SK-N-SH (cell line): ENCODE measurements at regions not wholly inside any gene's neighbourhood (a gene's known extent, or its start where the extent isn't known, plus 50 kb on each side); places are given as distances from the start of the nearest gene placed in this dataset.

Source experiments
- JUND ChIP-seq: IDR thresholded peaks from 2 replicates; pipeline ENCODE4 v1.4.0; 2012
- SIN3A ChIP-seq: IDR thresholded peaks from 2 replicates; pipeline ENCODE4 v1.6.1; 2012; ENCODE audit warnings: low read depth, mild to moderate bottlenecking, low read length, moderate library complexity, borderline replicate concordance
- TF ChIP-seq, protein P1 (sequence below): fragments of 200-600 bp; sonication (generic); IDR thresholded peaks from 2 replicates; pipeline ENCODE4 v1.6.1; 2017; ENCODE audit warnings: antibody characterized with exemption, mild to moderate bottlenecking, moderate library complexity

DNA sequence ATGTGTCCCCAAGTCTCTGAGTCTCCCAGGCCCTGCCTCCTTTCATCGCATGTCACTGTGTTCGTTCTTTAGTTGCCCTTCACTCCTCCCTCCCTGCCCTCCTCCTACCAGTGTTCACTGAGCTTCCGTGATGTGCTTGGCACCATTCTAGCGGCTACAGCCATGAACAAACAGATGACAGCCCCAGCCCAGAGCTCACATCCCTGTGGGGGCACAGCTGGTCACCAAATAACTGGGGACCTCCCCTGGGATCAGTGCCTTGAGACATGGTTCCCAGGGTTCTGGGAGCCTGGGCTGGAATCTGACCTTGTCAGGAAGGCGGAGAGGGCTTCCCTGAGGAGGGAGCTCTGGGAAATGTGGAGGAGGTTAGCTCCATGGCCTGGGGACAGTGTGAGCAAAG is 320.7 kb downstream of the PTPRU start:
- TF ChIP-seq JUND (no peak), SIN3A (no peak)
- TF ChIP-seq, protein P1, sequence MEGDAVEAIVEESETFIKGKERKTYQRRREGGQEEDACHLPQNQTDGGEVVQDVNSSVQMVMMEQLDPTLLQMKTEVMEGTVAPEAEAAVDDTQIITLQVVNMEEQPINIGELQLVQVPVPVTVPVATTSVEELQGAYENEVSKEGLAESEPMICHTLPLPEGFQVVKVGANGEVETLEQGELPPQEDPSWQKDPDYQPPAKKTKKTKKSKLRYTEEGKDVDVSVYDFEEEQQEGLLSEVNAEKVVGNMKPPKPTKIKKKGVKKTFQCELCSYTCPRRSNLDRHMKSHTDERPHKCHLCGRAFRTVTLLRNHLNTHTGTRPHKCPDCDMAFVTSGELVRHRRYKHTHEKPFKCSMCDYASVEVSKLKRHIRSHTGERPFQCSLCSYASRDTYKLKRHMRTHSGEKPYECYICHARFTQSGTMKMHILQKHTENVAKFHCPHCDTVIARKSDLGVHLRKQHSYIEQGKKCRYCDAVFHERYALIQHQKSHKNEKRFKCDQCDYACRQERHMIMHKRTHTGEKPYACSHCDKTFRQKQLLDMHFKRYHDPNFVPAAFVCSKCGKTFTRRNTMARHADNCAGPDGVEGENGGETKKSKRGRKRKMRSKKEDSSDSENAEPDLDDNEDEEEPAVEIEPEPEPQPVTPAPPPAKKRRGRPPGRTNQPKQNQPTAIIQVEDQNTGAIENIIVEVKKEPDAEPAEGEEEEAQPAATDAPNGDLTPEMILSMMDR: no peak
